Smooth muscle cell (in vitro differentiated cells): ENCODE measurements at regions not wholly inside any gene's neighbourhood (a gene's known extent, or its start where the extent isn't known, plus 50 kb on each side); places are given as distances from the start of the nearest gene placed in this dataset.

Source experiments
- DNase-seq: peaks from one replicate; lab custom pipeline; 2025; ENCODE audit not compliant: unreplicated experiment; lab: John Stamatoyannopoulos, UW
- H2AFZ ChIP-seq: fragments of 200-600 bp; sonication (generic); 2 replicates; pipeline ENCODE4 v1.6.0; 2016; ENCODE audit warnings: antibody characterized with exemption, low read depth, mild to moderate bottlenecking
- H3F3A ChIP-seq: fragments of 200-600 bp; sonication (generic); 2 replicates; pipeline ENCODE4 v1.6.0; 2017; ENCODE audit warnings: antibody characterized with exemption, low read depth
- H3K27ac ChIP-seq: fragments of 200-600 bp; sonication (generic); 2 replicates; pipeline ENCODE4 v1.5.1; 2016; ENCODE audit warnings: low read depth, mild to moderate bottlenecking
- H3K27me3 ChIP-seq: fragments of 200-600 bp; sonication (generic); 2 replicates; pipeline ENCODE4 v1.6.1; 2016; ENCODE audit warnings: low read depth, mild to moderate bottlenecking
- H3K36me3 ChIP-seq: fragments of 200-600 bp; sonication (generic); 2 replicates; pipeline ENCODE4 v1.5.1; 2016; ENCODE audit warnings: low read depth
- H3K4me1 ChIP-seq: fragments of 200-600 bp; sonication (generic); 2 replicates; pipeline ENCODE4 v1.5.1; 2016; ENCODE audit warnings: low read depth
- H3K4me2 ChIP-seq: fragments of 200-600 bp; sonication (generic); 2 replicates; pipeline ENCODE4 v1.6.0; 2016; ENCODE audit warnings: mild to moderate bottlenecking
- H3K4me3 ChIP-seq: fragments of 200-600 bp; sonication (generic); 2 replicates; pipeline ENCODE4 v1.5.1; 2016; ENCODE audit warnings: mild to moderate bottlenecking
- H3K79me2 ChIP-seq: fragments of 200-600 bp; sonication (generic); 2 replicates; pipeline ENCODE4 v1.6.0; 2016; ENCODE audit warnings: low read depth, mild to moderate bottlenecking
- H3K9ac ChIP-seq: fragments of 200-600 bp; sonication (generic); 2 replicates; pipeline ENCODE4 v1.6.0; 2016; ENCODE audit warnings: low read depth
- H3K9me3 ChIP-seq: fragments of 200-600 bp; sonication (generic); replicated peaks from 2 replicates; pipeline ENCODE4 v1.5.1; 2016; ENCODE audit warnings: low read depth
- H4K20me1 ChIP-seq: fragments of 200-600 bp; sonication (generic); 2 replicates; pipeline ENCODE4 v1.6.0; 2016; ENCODE audit warnings: low read depth
- WGBS: methylation state at CpG from one replicate; pipeline ENCODE4 v1.1.7; 2016; ENCODE audit warnings: low lambda C conversion rate; 5-methylcytosine and 5-hydroxymethylcytosine counted together
- TF ChIP-seq, protein P1 (sequence below): fragments of 200-600 bp; sonication (generic); IDR thresholded peaks from 2 replicates; pipeline ENCODE4 v1.5.1; 2017; ENCODE audit warnings: borderline replicate concordance, mild to moderate bottlenecking, antibody characterized with exemption; ENCODE audit not compliant: insufficient read depth, poor library complexity, severe bottlenecking

GRCh38 chr2:194697439-194697838 lies 959.6 kb upstream of the SLC39A10 start:
- DNase-seq, result no peak
- Histone ChIP-seq H3K4me1 (no peaks in the 10 kb centered on the region), H3K9ac (no peak overlapping the region), H3K9me3 (no peaks in the 10 kb centered on the region), H3F3A (no peaks in the 10 kb centered on the region), H3K4me2 (no peak overlapping the region), H3K36me3 (no peaks in the 10 kb centered on the region), H2AFZ (no peak overlapping the region), H3K27me3 (no peaks in the 10 kb centered on the region), H3K79me2 (no peaks in the 10 kb centered on the region), H3K27ac (no peak overlapping the region), H4K20me1 (no peaks in the 10 kb centered on the region), H3K4me3 (no peak overlapping the region)
- TF ChIP-seq, protein P1, sequence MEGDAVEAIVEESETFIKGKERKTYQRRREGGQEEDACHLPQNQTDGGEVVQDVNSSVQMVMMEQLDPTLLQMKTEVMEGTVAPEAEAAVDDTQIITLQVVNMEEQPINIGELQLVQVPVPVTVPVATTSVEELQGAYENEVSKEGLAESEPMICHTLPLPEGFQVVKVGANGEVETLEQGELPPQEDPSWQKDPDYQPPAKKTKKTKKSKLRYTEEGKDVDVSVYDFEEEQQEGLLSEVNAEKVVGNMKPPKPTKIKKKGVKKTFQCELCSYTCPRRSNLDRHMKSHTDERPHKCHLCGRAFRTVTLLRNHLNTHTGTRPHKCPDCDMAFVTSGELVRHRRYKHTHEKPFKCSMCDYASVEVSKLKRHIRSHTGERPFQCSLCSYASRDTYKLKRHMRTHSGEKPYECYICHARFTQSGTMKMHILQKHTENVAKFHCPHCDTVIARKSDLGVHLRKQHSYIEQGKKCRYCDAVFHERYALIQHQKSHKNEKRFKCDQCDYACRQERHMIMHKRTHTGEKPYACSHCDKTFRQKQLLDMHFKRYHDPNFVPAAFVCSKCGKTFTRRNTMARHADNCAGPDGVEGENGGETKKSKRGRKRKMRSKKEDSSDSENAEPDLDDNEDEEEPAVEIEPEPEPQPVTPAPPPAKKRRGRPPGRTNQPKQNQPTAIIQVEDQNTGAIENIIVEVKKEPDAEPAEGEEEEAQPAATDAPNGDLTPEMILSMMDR, result no peak

DNA sequence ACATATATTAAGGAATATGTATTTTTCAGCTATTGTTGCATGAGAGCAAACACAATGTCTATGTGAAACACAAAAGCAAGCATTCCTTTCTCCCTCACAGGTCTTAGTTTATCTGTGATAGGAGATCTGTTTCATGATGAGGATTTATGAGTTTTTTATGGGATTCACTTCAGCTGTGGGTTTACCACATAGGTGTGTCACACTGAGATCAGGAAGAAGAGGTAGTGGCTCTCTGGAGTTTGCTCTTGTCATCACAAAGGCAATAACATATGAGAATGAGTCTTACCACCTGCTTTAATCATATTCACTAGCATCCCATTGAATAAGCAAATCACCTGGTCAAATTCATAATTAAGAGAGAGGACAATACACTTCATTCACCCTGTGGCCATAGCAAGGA lies 960.3 kb upstream of the SLC39A10 start:
- Histone ChIP-seq H2AFZ (no peak overlapping the region), H3K36me3 (no peaks in the 10 kb centered on the region), H3K27me3 (no peaks in the 10 kb centered on the region), H3K79me2 (no peaks in the 10 kb centered on the region), H3K4me1 (no peaks in the 10 kb centered on the region), H3F3A (no peaks in the 10 kb centered on the region), H3K27ac (no peak overlapping the region), H3K4me3 (no peak overlapping the region), H3K9me3 (no peaks in the 10 kb centered on the region), H4K20me1 (no peaks in the 10 kb centered on the region), H3K4me2 (no peak overlapping the region), H3K9ac (no peak overlapping the region)
- DNase-seq, result no peak
- TF ChIP-seq, protein P1, result no peak

DNA sequence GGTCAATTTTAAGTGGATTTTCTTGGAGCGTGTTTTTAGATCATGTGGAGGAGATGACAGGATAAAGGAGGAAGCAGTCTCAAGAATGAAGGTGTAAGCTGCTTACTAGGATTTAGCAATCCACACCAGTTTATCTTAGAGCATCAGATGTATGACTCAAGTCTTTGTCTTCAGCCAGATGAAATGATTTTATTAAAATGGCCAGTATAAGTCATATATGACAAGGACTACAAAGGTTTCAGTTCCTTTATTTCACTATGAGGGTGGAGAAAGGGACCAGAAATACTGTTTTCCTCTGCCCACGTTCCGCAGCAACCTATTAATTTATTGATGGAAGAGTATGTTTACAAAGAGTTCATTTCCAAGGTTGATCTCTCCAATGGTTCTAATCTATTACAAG lies 970.5 kb upstream of the SLC39A10 start:
- H3K36me3 ChIP-seq, result no peaks in the 10 kb centered on the region
- H2AFZ ChIP-seq, result no peak overlapping the region
- H3K79me2 ChIP-seq, result no peaks in the 10 kb centered on the region
- DNase-seq, result no peak
- TF ChIP-seq, protein P1, result no peak
- H3K4me3 ChIP-seq, result no peak overlapping the region
- no peak overlapping the region for H3K9ac ChIP-seq
- no peak overlapping the region for H3K4me2 ChIP-seq
- no peak overlapping the region for H3K27ac ChIP-seq
- H3F3A ChIP-seq, result no peaks in the 10 kb centered on the region
- H3K9me3 ChIP-seq, result no peaks in the 10 kb centered on the region
- WGBS, result 91% methylated on average over 3 of the region's 3 CpGs
- H3K27me3 ChIP-seq, result no peaks in the 10 kb centered on the region
- H3K4me1 ChIP-seq, result no peaks in the 10 kb centered on the region
- H4K20me1 ChIP-seq, result no peaks in the 10 kb centered on the region

DNA sequence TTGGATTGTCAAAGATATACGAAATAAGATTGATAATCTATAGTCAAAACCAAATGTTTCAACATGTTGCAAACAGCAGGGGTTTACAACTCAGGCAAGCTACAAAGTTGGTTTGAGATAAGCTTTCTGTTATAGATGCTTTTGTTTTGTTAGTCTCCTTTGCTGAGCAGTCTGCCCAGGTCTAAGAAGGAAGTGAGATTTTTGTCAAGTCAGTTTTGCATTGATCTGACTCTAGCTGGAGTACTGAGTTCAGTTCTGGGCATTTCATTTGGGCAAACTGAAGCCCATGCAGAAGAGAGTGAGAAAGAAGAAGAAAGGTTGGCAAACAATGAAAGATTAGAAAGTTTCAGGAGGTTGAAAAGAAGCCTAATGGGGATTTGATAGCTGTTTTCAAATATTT lies 983.0 kb upstream of the SLC39A10 start:
- DNase-seq, result no peak
- no peak overlapping the region for H3K4me2 ChIP-seq
- H2AFZ ChIP-seq, result no peak overlapping the region
- no peaks in the 10 kb centered on the region for H3F3A ChIP-seq
- WGBS, result 80% methylated on average over 1 of the region's 1 CpG
- no peaks in the 10 kb centered on the region for H3K4me1 ChIP-seq
- H3K27ac ChIP-seq, result no peak overlapping the region
- no peaks in the 10 kb centered on the region for H3K27me3 ChIP-seq
- H3K9me3 ChIP-seq, result no peaks in the 10 kb centered on the region
- TF ChIP-seq, protein P1, result no peak
- H3K9ac ChIP-seq, result no peak overlapping the region
- no peaks in the 10 kb centered on the region for H4K20me1 ChIP-seq
- H3K36me3 ChIP-seq, result no peaks in the 10 kb centered on the region
- no peaks in the 10 kb centered on the region for H3K79me2 ChIP-seq
- no peak overlapping the region for H3K4me3 ChIP-seq
